DND-41 (cell line): ENCODE measurements at regions not wholly inside any gene's neighbourhood (a gene's known extent, or its start where the extent isn't known, plus 50 kb on each side); places are given as distances from the start of the nearest gene placed in this dataset.

Source experiments
- EZH2 ChIP-seq: IDR thresholded peaks from 3 replicates; pipeline ENCODE4 v1.6.1; 2012; ENCODE audit warnings: borderline replicate concordance, low read depth, mild to moderate bottlenecking, moderate library complexity, low read length, inconsistent platforms; ENCODE audit not compliant: severe bottlenecking
- TF ChIP-seq, protein P1 (sequence below): IDR thresholded peaks from 2 replicates; pipeline ENCODE4 v1.5.1; 2012; ENCODE audit warnings: borderline replicate concordance, low read length, moderate library complexity, mild to moderate bottlenecking; ENCODE audit not compliant: poor library complexity, severe bottlenecking; ENCODE audit errors: extremely low read depth

DNA sequence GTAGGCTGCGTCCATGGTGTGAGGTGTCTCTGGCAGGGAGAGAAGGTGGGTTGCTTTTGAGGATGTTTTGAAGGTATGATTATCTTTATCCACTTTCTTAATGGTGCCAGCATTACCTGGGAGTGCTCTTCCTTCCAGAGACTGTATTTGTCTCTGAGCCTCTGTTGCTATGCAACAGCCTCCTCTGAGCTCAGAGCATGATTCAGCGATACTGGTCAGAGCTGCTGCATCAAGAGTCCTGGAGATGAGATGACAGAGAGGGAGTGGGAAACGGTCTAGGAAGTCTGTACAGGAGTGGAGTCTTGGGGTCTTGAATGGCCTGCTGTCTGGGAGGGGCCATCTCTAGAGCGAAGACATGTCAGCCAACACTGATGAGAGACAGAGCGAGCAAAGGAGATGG lies 104.4 kb upstream of the RAB40AL start:
- TF ChIP-seq, protein P1, sequence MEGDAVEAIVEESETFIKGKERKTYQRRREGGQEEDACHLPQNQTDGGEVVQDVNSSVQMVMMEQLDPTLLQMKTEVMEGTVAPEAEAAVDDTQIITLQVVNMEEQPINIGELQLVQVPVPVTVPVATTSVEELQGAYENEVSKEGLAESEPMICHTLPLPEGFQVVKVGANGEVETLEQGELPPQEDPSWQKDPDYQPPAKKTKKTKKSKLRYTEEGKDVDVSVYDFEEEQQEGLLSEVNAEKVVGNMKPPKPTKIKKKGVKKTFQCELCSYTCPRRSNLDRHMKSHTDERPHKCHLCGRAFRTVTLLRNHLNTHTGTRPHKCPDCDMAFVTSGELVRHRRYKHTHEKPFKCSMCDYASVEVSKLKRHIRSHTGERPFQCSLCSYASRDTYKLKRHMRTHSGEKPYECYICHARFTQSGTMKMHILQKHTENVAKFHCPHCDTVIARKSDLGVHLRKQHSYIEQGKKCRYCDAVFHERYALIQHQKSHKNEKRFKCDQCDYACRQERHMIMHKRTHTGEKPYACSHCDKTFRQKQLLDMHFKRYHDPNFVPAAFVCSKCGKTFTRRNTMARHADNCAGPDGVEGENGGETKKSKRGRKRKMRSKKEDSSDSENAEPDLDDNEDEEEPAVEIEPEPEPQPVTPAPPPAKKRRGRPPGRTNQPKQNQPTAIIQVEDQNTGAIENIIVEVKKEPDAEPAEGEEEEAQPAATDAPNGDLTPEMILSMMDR = no peak
- no peak for TF ChIP-seq EZH2
